GM12878 (cell line): ENCODE measurements at regions not wholly inside any gene's neighbourhood (a gene's known extent, or its start where the extent isn't known, plus 50 kb on each side); places are given as distances from the start of the nearest gene placed in this dataset.

ENCODE experiments used
- ATAC-seq: fragments of 200-7000 bp; cut with Tn5 transposase; 3 replicates; pipeline ENCODE4 v1.9.1; 2020; ENCODE audit warnings: mild to moderate bottlenecking, moderate library complexity
- BruUV-seq: library from RNA; stranded (reverse); fragments of 400-500 nt; replicated peaks from 2 replicates; lab custom pipeline; 2021; lab: Mats Ljungman, UMichigan
- CTCF ChIA-PET: fragments of 300-600 bp; sonication (Branson Sonifier 250); formaldehyde crosslinking; extraction: SDS; loops from one replicate; lab custom pipeline; 2021; ENCODE audit warnings: inconsistent platforms; lab: Yijun Ruan, JAX
- POLR2A ChIA-PET: fragments of 350-600 bp; formaldehyde crosslinking; extraction: SDS; loops from one replicate; lab custom pipeline; 2021; ENCODE audit warnings: inconsistent platforms; lab: Charles Lee
- RAD21 ChIA-PET: fragments of 300-600 bp; sonication (Branson Sonifier 250); formaldehyde crosslinking; loops from one replicate; lab custom pipeline; 2023; ENCODE audit warnings: antibody characterized with exemption; ENCODE audit not compliant: unreplicated experiment; lab: Charles Lee
- SMC1A ChIA-PET: fragments of 300-600 bp; sonication (Branson Sonifier 250); formaldehyde crosslinking; loops from one replicate; lab custom pipeline; 2023; ENCODE audit not compliant: unreplicated experiment, uncharacterized antibody; lab: Charles Lee
- DNase-seq: peaks from one replicate; pipeline ENCODE4 v3.0.0-alpha.2; 2011; ENCODE audit warnings: low read depth, low spot score
- FAIRE-seq: peaks from 3 replicates; lab custom pipeline; 2011; peaks lifted over from hg19 to GRCh38; lab: Jason Lieb, UNC
- H2AFZ ChIP-seq: 2 replicates; pipeline ENCODE4 v1.6.0; 2011; ENCODE audit warnings: low read depth, low read length, control low read depth; ENCODE audit not compliant: control insufficient read depth
- H3K27ac ChIP-seq: 2 replicates; pipeline ENCODE4 v1.5.1; 2011; ENCODE audit warnings: control low read depth; ENCODE audit not compliant: control insufficient read depth, insufficient read depth
- H3K27me3 ChIP-seq, 2 experiments: replicated peaks in 1 of 2; 2 replicates each; pipeline versions ENCODE4 v1.6.0 to v1.6.1; 2011; ENCODE audit warnings: low read length in 1 of 2; ENCODE audit not compliant: control insufficient read depth in 2 of 2, insufficient read depth in 2 of 2
- H3K36me3 ChIP-seq, 2 experiments: 2 replicates each; pipeline ENCODE4 v1.5.1; 2011; ENCODE audit warnings: low read length in 1 of 2; ENCODE audit not compliant: control insufficient read depth in 2 of 2, insufficient read depth in 2 of 2
- H3K4me1 ChIP-seq: 2 replicates; pipeline ENCODE4 v1.6.1; 2011; ENCODE audit warnings: mild to moderate bottlenecking, low read length, moderate library complexity, mixed read lengths; ENCODE audit not compliant: control insufficient read depth, insufficient read depth
- H3K4me2 ChIP-seq: 2 replicates; pipeline ENCODE4 v1.6.0; 2011; ENCODE audit warnings: control low read depth; ENCODE audit not compliant: control insufficient read depth, insufficient read depth
- H3K4me3 ChIP-seq: fragments of 200-600 bp; sonication (generic); 2 replicates; pipeline ENCODE4 v1.5.1; 2016
- H3K79me2 ChIP-seq: 2 replicates; pipeline ENCODE4 v1.6.0; 2011; ENCODE audit warnings: low read length; ENCODE audit not compliant: control insufficient read depth, insufficient read depth
- H3K9ac ChIP-seq: 2 replicates; pipeline ENCODE4 v1.8.0; 2011; ENCODE audit warnings: low read length, control low read depth, mixed read lengths; ENCODE audit not compliant: control insufficient read depth, insufficient read depth
- H3K9me3 ChIP-seq: replicated peaks from 3 replicates; pipeline ENCODE4 v1.5.1; 2011; ENCODE audit warnings: mild to moderate bottlenecking, low read length; ENCODE audit not compliant: control insufficient read depth, insufficient read depth
- H4K20me1 ChIP-seq: 2 replicates; pipeline ENCODE4 v1.6.0; 2011; ENCODE audit not compliant: control insufficient read depth, insufficient read depth
- NFYA ChIP-seq: IDR thresholded peaks from 2 replicates; pipeline ENCODE4 v1.6.1; 2011; ENCODE audit warnings: low read depth, mild to moderate bottlenecking, low read length, improper control_type of control experiment, borderline replicate concordance
- NR2C2 ChIP-seq: IDR thresholded peaks from 2 replicates; pipeline ENCODE4 v1.6.1; 2011; ENCODE audit warnings: borderline replicate concordance, low read depth; ENCODE audit not compliant: control insufficient read depth, insufficient read length
- REST ChIP-seq: IDR thresholded peaks from 2 replicates; pipeline ENCODE4 v1.6.1; 2012; ENCODE audit warnings: mild to moderate bottlenecking, low read depth, low read length
- SREBF1 ChIP-seq: IDR thresholded peaks from 2 replicates; pipeline ENCODE4 v1.6.1; 2012; ENCODE audit warnings: mild to moderate bottlenecking, low read length
- TAF1 ChIP-seq: IDR thresholded peaks from 2 replicates; pipeline ENCODE4 v1.6.1; 2011; ENCODE audit warnings: mild to moderate bottlenecking, low read depth, low read length, borderline replicate concordance
- ZBTB4 ChIP-seq: fragments of 450-650 bp; formaldehyde crosslinking; IDR thresholded peaks from 2 replicates; pipeline ENCODE4 v1.4.0; 2022; ENCODE audit warnings: mild to moderate bottlenecking, moderate library complexity
- in situ Hi-C: fragments of 300-500 bp; cut with MboI; formaldehyde crosslinking; loops from 9 replicates; pipeline ENCODE4 v1.14.3; 2018; ENCODE audit warnings: mixed read lengths
- intact Hi-C: fragments of 100-400 bp; cut with micrococcal nuclease; formaldehyde crosslinking; loops from one replicate; pipeline ENCODE4 v1.14.2; 2022; ENCODE audit not compliant: unreplicated experiment

DNA sequence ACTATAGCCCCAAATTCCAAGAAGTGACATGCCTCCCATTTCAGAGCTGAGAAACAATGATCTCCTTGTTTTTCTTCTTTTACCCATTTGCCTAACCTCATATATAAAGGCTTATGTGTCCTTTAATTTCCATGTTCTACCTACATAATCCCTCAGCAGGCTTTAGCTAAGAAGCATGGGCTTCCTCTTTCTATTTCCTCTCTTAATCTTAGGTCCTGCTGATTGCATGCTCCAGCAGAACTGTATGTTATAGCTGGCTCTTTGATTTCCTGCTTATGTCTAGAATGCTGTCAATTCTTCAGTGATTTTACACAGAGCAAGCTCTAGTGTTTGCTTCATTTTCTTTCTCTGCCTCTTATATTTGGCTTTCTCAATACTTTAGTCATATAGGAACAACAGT lies 151.7 kb upstream of the COX10 start:
- ATAC-seq = no peak
- no peaks in the 10 kb centered on the region for H3K79me2 ChIP-seq
- no peak overlapping the region for H3K9ac ChIP-seq
- BruUV-seq = no TSS peak
- no peak for FAIRE-seq
- H3K27me3 ChIP-seq = no peaks in the 10 kb centered on the region
- in situ Hi-C loops (loop anchor here (5.0 kb wide), 1 partner anchor 50 kb away; no protein-coding TSS in a partner anchor), intact Hi-C loops (no loop called here)
- H2AFZ ChIP-seq = no peak overlapping the region
- no peaks in the 10 kb centered on the region for H3K36me3 ChIP-seq
- H3K4me1 ChIP-seq = no peaks in the 10 kb centered on the region
- ChIA-PET SMC1A (no interaction called here), RAD21 (no interaction called here), CTCF (no interaction called here), POLR2A (no interaction called here)
- no peak overlapping the region for H3K4me2 ChIP-seq
- no peak for DNase-seq
- no peak overlapping the region for H3K4me3 ChIP-seq
- no peak overlapping the region for H3K27ac ChIP-seq
- no peaks in the 10 kb centered on the region for H3K9me3 ChIP-seq
- H4K20me1 ChIP-seq = no peaks in the 10 kb centered on the region
- TF ChIP-seq TAF1 (no peak), NR2C2 (no peak), REST (no peak), SREBF1 (no peak), ZBTB4 (CRISPR knock-in tag) (no peak), NFYA (no peak)
